AG08396 (cell line): ENCODE measurements at regions not wholly inside any gene's neighbourhood (a gene's known extent, or its start where the extent isn't known, plus 50 kb on each side); places are given as distances from the start of the nearest gene placed in this dataset.

Source experiments
- DNase-seq: peaks from one replicate; pipeline ENCODE4 v3.0.0; 2012; ENCODE audit warnings: low spot score, mixed read lengths

DNA sequence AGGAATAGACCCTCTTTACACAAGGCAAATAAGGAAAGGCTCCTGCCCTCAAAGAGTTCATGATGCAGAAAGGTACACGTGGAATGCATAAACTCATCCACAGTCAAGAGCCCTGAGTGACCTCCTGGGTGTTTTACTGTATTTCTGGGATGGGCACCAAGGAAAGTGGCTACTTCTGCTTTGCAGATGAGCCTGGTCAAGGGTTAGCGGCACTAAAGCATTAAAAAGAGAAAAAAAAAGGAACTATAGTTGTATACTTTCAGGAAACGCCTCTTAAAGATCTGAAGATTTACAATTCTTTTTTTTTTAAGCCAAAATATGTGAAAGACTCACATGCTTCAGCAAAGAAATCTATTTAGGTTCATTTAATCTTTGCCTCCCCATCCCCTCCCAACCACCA is 366.2 kb upstream of the PDE4D start:
- no peak for DNase-seq

DNA sequence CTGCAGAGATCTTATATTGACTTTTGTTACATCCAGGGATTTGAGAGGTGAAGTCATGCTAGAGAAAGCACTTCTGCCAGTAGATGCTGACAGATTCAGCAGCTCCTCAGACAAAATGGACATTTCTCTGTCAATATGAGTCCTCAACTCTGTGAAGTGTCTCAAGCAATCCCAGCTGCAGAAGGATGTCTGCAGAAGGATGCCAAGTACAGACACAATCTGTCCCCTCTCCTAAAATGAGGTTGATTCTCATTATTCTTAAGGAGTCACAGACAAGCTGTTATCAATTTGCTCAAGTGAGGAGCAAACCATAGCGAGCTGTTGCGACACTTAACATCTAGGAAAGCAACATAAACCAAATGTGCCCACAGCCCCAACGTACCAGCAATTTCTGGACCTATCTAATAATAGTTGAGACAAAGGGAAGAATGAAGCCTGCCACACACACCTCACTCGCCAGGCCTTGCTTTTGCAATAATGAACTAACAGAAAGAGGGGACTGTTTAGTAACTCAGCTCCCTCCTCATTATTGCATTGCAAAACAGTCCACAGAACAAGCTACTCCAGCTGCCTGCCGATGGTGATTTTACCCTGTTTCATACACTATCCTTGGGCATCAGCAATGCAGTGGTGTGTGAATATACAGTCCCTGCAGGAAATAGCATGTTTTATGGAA is 364.2 kb upstream of the PDE4D start:
- no peak for DNase-seq

DNA sequence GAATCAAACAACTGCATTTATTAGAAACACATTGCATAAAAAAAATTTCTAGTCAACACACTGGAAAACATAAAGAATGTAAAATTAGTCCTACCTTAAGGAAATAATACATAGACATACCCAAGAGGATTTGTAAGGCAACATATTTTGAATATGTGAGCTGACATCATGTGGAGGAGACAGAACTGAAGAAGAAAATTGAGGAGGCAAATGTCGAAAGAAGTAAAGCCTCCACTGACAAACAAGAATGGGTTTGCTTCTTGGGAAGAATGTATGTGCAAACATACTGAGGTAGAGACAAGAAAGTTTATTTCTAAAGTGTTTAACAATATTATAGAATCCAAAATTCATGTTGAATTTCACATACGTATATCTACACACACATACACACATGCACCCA is 363.0 kb upstream of the PDE4D start:
- no peak for DNase-seq

DNA sequence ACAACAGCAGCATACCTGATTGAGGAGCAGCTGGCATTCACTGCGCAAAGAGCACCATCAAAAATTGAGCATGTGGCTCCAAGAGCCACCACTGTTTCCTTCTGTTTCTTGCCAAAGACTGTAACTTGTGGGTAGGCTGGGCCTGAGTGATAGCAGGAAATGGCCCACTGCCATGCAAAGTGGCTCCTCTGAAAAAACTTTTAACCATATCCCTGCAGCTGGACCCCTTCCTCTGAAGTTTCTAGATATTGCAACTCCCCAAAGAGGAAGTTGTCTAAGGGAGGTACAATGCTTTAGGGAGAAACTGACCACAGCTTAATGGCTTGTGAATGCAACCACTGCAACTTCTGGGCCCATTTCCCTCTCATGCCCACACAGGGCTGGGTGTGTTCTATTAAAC is 355.4 kb upstream of the PDE4D start:
- DNase-seq, result no peak

DNA sequence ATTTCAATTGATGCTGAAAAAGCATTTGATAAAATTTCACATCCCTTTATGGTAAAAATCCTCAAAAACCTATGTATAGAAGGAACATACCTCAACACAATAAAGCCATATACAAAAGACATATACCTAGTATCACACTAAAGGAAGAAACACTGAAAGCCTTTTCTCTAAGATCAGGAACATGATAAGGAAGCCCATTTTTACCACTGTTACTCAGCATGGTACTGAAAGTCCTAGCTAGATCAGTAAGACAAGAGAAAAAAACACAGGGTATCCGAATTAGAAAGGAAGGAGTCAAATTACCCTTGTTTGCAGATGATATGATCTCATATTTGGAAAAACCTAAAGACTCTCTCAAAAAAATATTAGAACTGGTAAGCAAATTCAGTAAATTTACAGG is 350.2 kb upstream of the PDE4D start:
- no peak for DNase-seq

DNA sequence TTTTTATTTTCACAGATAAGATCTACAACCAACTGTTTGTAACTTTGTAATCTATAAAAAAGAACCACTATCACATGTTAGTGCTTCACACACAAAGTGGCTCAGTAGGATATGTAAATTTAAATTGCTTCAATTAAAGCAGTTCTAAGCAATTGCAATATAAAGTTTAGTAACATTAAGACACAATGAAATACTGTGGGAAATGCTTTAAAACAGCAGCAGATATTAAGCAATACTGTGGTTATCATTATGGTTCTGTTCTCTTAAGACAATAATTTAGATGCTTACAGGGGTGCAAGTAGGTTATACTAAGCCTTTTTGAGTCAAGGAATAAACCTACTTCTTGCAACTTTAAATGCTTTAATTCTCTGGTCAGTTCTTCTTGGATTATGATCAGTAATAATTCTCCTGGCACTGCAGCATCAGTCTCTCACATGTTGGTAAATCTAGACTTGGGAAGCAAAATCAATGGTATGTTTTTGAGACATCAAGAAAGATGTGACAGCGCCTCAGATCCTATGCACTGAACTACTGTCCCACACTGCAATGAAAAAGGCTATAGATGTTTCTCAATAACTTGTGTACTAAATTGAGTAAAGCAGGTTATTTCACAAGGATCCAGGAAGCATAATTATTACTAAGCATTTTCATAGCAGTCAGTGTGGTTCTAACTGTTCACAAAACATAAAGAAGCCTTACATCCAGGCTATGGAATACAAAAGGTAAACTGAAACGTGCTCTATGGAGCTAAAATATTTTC is 338.7 kb upstream of the PDE4D start:
- DNase-seq, result no peak

DNA sequence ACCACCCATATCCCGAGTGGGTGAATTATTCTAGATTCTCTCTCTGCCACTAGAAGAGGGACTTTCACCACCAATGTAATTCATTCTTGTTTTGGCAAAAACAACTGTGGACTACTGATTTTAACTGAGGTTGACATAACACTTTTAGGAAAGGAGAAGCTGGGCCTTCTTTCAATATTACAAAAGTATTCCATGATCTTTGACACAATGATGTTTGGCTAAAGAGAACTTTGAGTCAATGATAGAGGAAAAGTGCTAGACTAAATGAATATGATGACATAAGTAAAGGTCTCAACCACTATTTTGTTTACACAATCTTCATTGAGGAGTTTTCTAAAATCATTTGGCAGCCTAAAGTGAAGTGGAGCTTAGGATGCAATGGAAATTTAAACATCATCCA is 336.9 kb upstream of the PDE4D start:
- DNase-seq, result no peak

DNA sequence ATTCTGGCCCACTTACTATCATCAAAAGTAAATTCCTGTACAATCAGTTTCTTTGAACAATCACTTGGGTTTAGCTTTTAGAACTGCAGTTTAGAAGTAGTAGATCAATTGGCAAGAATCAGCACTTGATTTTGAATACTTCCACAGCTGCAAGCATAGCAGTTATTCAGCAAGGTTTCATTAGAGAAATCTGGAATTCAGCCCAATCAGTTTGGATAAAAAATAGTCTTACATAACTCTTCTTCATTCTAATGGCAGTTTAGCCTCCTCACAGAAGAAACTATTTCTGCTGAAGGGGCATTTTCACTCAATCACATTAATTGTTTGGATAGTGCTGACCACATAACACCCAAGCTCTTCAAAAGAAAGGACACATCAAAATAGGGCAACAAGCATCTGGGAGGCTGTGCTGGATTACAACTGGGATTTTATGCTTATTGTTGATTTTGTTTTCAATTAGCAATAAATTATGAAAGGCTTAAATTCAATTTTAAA is 336.2 kb upstream of the PDE4D start:
- no peak for DNase-seq

DNA sequence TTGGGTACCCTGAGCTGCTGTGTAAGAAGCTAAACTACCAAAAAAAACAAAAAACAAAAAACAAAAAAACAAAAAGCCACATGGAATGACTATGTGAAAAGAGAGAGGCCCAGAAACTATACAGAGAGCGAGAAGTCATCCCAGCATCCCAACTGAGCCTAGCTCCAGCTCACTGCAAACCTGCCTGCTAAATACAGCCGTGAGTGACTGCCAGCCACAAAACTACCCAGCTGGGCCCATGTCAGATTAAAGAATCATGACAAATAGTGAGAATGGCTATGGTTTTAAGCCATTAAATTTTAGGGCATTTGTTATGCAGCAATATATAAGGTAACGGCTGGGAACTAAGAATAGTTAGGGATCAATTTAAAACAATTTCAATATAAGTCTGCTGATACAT is 335.1 kb upstream of the PDE4D start:
- no peak for DNase-seq

DNA sequence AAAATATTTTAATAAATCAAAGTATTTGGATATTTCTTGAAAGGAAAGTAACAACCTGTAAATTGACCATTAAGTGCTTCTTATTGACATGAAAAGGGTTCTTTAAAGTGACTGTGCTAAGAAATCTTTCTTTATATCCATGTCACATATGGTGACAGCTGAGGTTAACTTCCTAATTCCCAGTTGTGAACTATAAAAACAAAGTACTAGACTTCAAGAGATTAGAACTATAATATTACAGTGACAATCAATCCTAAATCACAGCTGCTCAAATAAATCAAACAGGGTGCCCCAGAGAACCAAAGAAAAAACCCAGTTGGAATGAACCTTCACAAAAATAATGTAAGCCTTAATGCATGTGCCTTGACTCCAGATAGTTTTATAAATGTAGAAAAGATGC is 332.6 kb upstream of the PDE4D start:
- no peak for DNase-seq

DNA sequence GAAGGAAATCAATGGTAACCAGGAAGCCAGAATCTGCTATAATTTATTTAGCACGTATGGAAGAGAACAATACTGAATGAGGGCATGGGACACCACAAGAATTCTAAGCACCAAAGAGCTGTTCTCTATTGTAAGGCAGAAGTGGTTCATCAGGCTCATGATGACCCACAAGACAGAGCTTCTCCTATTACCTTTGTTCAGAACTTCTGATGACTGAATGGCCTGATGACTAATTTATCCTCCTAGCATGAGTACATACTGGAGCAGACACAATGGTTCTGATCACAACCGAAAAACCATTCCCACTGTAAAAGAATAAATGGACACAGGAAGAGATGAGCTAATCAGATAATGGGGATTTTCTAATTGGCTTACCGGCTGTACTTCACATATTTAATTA is 329.8 kb upstream of the PDE4D start:
- DNase-seq, result no peak

DNA sequence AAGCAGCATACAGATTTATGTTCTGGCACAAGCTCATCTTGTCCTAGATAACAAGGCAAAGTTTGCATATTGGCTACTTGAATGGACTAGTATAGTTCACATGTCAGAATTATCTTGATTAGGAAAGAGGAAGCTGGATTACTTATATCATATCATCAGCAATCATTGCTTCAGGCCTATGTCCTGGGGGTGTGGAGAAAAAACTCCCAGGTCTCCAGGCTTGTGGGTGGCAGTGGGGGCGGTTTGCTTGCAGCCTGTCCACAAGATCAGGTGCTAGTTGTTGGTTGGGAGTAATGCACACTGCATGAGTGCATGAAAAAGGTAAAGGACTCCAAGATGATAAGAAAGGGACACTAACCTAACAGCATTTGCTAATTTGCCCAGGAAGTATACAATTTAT is 326.4 kb upstream of the PDE4D start:
- no peak for DNase-seq

DNA sequence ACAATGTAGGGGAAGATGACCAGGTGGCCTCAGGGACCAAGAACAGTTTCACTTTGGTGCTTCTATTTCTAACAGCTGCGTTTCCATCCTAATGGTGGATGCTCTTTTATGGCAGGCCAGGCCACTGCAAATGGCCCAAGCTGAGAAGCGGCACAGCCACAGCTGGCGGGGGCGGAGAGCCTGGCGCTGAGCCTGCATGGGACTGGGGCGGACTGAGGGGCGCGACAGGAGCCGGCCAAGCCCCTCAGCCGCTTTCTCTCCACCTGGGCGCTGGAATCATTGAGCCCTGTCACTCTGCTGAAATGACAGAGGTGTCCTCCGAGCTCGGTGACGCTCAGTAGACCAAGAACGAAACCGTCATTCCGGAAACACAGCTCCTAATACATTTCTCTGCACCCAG is 317.3 kb upstream of the PDE4D start:
- DNase-seq, result no peak

DNA sequence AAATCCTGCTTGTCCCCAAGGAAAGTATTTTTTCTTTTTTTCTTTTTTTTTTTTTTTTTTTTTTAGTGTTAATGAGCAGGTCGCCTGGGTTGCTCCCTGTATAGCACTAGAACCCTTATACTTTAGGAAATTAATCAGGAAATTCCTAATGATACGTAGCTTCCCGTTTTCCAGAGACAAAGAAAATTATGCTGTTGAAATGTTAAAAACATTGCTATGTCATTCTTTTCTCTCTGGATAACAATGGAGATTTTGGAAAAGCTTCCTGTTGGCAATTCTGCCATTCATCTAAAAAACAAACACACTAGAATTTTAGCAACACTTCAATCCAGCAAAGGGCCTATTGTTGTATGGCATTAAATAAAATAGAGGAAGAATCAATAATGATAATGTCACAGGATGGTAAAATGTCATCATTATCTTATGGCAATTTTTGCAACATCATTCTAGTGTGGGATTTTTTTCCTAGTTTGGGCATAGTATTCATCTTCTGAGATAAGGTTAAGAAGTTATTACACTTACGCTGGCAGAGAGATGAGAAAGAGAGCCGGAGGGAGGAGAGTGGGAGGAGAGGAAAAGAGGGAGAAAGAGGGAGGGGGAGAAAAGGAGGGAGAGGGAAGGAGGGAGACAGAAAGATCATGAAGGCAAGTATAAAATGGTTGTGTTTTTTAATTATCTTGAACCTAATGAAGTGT is 315.8 kb upstream of the PDE4D start:
- DNase-seq, result no peak

DNA sequence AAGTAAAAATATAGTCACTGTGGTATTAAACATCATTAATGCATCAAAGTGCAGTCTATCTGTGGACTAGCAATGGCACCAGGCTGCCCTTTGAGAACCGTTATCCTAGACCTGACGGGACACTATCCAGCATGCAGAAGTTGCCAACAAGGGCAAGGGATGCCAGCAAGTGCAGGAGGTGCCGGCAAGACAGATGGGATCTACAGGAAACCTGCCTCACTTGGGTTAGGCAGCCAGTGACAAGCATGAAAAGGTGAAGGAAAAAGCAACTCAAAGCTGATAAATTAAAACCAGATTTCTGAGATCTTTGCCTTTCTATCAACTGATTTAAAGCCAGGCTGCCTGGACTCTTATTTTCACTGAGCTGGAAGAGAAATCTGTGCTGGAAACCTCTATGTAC is 315.2 kb upstream of the PDE4D start:
- DNase-seq, result no peak

DNA sequence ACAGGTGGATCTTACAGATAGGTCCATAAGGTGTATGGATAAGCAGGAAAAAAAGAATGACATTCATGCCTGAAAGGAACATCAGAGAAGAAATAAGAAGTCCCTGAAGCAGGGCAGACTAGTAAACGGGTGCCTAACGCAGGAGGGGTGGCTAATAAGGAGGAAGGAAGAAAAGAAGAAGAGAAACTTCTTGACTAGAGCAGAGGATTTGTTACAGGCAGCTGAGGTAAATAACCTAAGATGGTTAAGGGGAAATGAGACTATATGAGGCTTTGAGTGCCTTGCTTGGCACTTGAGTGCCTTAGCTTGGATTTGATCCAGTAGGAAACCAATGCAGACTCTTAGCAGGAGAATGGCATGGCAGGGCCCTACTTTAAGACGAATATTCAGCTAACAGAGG is 313.5 kb upstream of the PDE4D start:
- DNase-seq, result no peak

DNA sequence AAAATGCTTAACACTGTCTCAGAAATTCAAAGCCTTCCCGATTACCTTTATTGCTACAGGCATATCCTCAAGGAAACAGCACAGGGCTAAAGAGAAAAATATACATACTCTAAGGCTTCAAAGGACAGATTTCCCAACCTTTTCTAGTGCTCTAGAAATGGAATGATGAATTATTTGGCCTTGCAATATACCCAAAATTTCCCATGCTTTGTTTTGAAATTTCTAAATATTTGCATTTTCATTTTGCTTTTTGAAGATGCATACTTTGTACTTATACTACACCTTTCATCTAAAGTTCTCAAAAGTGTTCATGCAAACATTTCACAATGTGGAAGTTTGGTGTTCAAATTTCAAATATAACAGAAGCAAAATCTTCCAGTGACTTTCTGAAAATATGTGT is 312.7 kb upstream of the PDE4D start:
- no peak for DNase-seq

DNA sequence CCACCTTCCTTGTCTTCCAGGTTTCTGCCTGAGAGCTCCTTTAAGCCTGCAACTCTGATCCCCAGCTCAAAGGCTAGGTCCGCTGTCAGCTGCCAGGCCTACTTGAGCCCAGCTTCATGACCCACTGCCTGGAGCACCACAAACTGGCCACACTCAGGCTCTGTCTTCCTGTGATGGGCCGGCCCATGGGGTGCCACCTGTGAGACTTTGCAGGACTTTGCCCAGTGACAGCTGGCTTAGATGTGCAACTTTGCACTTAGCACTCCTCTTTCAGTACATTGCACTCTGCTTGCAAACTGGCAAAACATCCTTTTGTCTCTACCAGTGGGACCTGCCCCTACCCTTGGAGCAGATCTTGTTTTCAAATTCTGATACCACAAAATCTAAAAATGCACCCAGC is 311.5 kb upstream of the PDE4D start:
- DNase-seq, result no peak

DNA sequence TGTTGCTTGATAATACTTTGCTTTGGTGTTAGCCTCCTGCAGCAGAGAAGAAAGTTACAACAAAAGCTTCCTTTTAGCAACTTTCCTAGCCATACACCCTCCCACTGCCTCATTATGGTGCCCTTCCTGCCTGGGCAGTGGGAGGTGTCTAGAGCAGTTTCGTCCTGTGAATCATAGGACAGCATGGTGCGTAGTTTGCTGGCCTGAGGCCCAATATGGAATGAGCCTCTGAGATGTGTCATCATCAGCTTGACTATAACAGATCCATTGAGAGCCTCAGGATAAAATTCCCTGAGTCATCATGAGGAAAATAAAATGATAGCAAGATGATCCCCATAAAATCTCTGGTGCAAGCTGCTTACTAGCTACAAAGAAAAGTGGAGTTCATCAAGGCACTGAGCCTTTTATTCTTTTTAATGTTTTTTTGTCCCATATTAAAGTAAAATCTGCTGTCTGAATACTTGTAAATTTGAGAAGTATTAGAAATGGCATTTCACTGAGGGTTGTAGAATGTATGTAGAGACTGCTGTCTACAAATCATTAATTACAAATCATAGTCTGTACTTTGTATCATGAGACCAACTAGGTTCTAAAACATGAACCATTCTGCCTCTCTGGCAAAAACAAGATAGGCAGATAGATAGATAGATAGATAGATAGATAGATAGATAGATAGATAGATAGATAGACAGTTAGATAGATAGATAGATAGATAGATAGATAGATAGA is 303.0 kb upstream of the PDE4D start:
- DNase-seq, result peak; percentile 12

DNA sequence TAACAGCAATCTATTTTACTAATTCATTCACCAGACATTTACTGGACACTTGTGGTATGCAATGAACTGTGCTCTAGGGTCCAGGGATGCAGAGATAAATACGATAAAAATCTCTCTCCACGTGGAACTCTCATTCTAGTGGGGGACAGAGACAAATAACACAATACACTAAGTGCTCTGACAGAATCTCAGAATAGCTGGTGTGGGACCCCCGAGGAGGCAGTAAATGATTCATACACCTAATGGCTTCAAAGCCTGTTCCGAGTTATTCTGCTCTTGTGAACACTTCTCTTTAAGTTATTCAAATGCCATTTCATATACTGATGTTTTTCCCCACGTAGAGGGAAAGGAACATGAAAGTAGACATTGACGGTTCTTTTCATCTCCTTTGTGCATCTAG is 302.0 kb upstream of the PDE4D start:
- DNase-seq, result no peak

DNA sequence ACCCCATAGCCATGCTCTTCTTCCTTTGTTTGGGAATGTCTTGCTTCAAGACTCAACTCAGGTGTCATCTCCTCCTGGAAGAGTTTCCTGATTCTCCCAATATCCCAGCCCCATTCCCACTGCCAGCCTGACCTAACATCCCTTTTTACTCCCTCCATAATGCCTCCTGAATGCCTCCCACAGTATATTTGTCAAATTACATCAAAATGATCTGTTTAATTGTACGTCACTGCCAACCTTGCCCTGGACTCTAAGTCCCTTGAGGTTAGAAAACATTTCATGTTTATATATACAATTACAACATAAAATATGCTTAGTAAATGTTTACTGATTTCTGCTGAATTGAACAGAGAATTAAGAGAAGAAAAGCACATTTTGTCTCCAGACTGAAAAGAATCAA is 301.6 kb upstream of the PDE4D start:
- DNase-seq, result no peak

DNA sequence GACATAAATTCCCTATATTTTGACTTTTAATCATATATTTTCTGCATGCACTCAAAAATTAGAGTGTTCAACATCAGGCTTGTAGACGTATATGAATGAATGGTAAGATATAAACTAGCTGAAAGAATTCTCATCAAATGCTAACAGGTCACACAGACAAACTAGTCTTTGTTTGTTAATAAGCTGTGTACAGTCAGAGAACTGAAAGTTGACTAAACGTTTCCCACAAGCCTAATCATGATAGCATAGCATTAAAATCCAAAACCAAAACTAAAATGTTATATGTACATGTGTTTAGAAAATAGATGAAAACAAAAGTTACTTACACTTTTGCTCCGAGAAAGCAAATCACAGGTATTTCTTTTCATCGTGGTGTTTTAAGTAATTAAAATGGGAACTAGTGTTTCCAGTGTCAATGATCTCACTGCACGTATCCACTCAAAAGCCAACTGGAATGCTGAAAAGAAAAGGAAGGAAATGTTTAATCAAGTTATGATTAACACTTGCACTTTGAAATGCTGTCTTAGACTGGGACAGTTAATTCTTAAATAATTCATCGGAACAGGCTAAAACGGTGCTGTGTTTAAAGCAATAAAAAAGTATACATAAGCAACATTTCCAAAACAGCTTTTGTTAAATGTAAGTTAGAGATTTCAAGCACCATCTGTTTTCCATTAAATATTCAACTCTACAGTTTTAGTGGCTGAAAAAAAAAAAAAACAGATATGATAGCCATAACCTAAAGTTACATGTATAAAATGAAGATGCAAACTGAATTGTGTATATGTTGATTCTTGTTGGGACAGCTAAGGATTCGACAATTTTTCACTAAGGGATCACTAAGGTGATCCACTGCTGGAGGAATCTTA is 291.9 kb upstream of the PDE4D start:
- no peak for DNase-seq
